Putamen (tissue), 1 donor: ENCODE measurements at regions not wholly inside any gene's neighbourhood (a gene's known extent, or its start where the extent isn't known, plus 50 kb on each side); places are given as distances from the start of the nearest gene placed in this dataset.
"Not testable (repeated sequence)": the region's sequence is repeated elsewhere in the genome, so short reads cannot be mapped to it uniquely, and the experiment has no call there.

Experiments
- DNase-seq: peaks from one replicate; pipeline ENCODE4 v3.0.0-alpha.2; 2016; ENCODE audit warnings: low spot score

DNA sequence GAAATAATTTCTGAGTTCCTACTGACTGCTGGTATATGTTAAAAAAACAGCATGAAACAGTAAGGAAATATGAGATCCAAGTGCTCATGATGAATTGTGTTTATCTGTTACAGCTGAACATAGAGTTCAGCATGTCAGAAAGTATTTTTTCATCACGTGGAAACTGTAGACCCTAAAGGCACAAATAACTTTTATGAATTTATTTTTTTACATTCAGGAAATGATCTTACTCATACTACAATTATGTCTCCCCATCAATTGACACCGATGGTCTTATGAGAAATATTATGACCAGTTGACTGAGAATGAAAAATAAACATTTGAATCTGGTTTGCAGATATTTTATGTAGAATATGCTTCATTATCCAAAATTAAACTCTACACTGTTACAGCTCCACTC, 283.1 kb upstream of the SPANXN4 start:
- DNase-seq, result no peak

DNA sequence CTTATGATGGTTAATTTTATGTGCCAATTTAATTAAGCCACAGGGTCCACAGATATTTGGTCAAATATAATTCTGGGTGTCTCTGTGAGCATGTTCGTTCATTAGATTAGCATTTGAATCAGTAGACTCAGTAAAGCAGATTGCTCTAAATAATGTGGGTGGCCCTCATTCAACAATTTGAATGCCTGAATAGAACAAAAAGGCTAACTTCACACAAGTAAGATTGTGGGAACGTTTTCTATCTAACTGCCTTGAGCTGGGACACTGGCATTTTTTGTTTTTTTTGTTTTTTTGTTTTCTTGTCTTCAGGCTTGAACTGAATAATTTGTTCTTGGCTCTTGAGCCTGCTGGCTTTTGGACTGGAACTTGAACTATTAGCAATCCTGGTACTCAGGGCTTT, 292.4 kb upstream of the SPANXN4 start:
- no peak for DNase-seq

DNA sequence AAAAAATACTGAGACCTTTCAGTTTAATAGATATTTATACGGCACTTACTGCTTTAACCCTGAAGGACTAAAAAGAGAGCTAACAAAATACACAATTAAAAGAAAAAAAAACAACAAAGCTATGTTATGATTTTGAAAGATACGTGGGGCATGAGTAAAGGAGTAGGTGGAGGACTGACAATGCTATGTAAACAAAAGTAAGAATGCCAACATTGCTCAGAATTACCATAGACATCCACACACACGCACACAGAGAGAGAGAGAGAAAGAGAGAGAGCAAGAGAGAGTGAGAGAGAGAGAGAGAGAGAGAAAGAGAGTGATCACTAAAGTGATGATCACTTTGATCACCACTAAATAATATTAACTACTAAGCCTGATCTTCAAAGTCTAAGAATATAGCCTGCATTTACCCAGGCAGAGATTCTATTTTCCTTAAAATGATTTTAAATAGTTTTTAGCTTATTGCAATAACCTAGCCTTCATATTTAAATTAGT, 313.9 kb upstream of the SPANXN4 start:
- no peak for DNase-seq

DNA sequence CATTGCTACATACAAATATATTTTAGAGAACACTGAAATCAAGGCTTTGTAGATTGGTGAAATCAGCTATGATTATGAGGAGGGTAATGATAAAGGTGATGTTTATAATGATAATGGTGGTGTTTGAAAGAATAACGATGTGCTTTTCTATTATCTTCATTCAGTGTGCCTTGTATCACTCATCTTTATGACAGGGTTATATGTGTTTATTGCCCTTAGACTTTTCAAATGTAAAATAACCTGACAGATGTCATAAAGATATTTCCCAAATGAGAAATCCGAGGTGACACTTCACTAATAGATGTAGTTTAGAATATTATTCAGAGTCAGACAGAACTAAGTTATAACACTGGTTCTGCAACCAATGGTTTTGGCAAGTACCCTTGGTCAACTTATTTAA, 323.0 kb upstream of the SPANXN4 start:
- DNase-seq, result no peak

DNA sequence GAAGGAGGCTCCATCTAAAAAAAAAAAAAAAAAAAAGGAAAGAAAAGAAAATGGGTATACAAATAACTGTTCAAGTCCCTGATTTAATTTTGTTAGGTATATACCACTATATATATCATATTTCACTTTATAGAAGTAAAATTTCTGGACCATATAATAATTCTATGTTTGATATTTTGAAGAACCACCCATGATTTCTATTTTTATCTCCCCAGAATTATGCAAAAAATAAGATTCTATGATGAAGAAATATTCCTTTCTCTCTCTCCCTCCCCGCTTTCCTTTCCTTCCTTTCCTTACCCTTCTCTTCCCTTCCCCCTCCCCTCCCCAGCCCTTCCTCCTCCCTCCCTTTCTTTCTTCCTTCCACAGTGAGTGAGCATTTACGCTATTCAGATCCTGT, 337.5 kb upstream of the SPANXN4 start:
- no peak for DNase-seq

DNA sequence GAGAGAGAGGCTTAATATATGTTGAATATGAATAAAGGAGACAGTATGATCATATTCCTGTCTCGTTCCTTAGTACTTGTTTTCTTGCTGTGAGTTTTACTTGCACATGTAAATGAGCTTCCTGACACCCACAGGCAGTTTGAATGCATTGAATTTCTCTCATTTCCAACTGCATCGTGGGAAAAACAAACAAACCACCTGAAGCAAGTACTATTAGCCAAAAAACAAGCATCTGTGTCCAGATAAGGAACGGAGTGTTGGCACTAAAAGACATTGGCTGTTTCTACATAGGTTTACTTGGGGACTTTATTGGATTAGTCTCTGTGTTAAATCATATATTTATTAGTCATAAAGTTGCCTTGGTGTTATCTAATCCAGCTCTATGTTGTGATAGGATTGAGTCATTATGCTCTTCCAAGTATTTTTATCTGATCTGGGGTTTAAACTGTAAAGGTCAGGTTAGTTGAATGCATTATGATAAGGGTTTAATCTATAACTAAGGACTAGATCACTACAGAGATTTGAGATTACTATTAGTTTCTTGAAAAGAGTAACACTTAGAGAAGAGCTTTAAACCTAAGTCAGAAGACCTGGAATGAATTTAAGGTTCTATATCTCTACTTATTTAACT, 339.0 kb upstream of the SPANXN4 start:
- DNase-seq, result no peak

DNA sequence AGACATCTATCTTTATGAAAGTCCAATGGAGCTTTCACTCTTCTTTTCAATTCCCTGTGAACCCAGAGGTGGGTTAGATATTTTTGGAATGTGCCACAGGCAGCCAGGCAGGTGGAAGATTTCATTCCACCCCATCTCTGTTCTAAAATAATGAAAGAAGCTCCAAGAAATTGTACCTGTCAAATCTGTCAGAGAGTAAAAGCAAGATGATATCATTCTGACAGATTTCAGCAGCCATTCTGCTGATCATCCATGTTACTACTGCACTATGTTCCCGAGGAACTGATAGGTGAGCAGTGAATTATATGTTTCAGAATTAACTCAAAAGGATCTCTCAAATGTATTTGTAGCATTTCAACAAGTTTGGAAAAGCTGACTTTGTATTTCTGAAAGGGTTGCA, 339.5 kb upstream of the SPANXN4 start:
- peak; percentile 11 for DNase-seq

DNA sequence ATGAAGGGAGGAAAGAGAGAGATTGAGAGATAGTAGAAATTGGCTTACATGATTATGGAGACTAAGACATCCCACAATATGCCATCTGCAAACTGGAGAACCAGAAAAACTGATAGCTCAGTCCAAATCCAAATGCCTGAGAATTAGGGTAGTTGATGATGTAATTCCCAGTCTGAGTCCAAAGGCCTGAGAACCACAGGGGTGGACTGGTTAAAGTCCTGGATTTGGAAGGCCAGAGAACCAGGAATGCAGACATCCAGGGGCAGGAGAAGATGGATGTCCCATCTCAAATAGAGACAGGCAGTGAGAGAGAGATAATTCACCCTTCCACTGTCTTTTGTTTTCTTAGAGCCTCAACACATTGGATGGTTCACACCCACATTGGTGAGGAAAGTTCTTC, 345.7 kb upstream of the SPANXN4 start:
- no peak for DNase-seq

DNA sequence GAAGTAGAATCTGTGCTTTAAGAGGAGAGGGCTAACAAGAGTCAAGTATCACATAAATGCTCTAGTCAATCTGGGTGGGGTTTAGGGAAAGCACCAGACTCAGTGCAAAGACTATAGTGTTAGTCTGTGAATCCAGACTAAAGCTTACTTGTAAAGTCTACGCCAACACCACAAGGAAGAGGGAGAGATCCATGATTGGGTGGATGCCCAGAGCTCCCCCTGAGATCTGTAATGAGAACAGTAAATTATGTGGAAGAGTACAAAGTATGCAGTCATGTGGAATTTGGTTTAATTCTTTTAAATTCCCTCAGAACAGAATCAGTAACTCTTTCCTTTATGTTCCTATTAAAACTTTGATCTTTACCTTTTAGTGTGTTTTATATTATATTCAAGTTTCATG, 354.7 kb upstream of the SPANXN4 start:
- DNase-seq, result no peak

DNA sequence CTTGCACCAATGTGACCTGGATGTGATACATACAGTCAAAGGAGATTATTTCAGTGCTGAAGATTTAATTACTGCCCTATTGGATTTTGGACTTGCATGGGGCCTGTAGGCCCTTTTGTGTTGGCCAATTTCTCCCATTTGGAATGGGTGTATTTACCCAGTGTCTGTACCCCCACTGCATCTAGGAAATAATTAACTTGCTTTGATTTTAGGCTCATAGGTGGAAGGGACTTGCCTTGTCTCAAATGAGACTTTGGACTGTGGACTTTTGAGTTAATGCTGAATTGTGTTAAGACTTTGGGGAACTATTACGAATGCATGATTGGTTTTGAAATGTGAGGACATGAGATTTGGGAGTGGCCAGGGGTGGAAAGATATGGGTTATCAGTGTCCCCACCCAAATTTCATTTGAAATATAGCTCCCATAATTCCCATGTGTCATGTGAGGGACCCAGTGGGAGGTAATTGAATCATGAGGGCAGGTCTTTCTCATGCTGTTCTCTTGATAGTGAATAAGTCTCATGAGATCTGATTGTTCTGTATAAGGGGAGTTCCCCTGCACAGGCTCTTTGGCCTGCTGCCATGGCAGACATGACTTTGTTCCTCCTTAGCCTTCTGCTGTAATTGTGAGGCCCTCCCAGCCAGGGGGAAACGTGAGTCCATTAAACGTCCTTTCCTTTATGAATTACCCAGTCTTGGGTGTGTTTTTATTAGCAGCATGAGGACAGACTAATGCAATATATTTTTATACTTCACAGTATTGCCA, 362.2 kb upstream of the SPANXN4 start:
- DNase-seq, result no peak

DNA sequence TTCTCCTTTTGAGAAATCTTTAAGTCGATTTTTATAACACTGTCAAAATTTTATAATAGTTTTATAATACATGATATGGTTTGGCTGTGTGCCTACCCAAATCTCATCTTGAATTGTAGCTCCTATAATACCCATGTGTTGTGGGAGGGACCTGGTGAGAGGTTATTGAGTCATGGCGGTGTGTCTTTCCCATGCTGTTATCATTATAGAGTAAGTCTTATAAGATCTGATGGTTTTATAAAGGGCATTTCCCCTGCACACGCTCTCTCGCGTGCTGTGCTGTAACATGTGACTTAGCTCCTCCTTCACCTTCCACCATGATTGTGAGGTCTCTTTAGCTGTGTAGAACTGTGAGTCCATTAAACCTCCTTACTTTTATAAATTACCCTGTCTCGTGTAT, 364.0 kb upstream of the SPANXN4 start:
- no peak for DNase-seq

DNA sequence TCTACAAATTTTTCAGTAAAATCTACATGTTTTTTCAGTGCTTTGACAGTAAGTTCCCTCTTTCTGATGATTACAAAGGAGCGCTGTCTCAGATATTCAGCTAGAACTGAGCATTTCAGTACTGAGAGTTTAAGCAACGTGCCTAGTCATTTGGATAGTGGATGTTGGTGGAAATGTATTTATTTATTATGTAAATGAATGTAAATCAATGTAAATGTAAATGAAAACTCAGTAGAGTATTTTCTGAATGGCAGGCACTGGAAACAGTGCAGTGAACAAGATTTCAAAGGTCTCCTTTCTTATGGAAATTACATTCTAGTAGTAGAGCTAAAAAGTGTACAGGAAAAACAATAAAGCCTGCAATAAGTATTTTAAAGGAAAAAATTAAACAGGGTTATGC, 370.2 kb upstream of the SPANXN4 start:
- no peak for DNase-seq

DNA sequence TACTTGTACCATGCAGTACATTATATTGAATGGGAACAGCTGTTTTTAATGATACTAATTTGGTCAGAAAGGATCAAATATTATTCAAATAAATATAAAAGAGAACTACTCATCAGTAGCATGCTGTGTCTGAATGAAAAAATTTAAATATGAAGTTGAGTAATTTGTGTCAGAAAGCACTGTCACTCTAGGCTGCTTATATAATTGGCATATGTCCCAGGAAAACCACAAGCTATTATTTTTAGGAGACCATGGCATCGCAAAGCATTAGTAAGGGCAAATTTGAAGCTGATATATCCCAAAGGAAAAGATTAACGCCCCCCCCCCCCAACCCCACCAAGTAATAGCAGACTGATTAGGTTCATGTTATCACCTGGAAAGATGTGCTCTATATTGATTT, 388.5 kb upstream of the SPANXN4 start:
- no peak for DNase-seq

DNA sequence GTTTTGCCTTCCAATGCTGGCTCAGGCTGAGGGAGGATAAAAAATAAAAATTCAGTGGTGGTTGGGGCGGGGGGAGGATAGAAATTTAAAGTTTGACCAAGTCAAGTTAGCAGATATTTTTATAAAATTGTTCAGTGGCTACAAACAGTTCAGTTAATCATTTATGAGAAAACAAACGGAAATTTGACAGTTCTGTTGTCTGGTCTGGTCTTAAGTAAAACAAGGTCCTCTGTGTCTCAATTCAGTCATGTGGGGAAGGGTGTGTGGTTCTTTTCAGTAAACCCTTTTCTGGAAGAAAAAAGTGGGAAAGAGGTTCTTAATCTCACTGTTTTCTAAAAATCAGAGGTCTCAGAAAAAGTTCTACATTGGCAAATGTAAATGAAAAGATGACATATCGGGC, 409.1 kb upstream of the SPANXN4 start:
- no peak for DNase-seq

DNA sequence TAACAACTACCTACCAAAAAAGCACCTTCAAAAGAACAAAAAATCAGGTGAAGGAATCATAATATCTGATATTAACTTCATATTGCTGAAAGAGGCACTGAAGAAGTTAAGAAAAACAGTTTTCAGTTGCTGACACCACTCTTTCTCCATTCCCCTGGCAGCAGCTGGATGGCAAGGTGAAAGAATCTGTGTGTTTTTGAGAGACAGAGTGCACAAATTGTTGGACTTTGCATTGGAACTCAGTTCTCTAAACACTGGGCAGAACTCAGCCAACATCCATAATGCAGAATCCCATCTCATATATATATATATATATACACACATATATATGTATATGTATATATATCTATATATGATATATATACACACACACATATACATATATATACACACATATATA, 408.3 kb upstream of the MAGEC2 start:
- no peak for DNase-seq

DNA sequence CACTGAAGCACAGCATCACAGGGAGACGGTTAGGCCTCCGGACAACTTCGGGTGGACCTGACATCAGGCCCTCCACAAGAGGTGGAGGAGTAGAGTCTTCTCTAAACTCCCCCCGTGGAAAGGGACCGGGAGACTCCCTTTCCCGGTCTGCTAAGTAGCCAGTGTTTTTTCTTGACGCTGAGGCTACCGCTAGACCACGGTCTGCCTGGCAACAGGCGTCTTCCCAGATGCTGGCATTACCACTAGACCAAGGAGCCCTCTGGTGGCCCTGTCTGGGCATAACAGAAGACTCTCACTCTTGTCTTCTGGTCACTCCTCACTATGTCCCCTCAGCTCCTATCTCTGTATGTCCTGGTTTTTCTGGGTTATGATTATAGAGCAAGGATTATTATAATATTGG, 401.5 kb upstream of the MAGEC2 start:
- not testable (repeated sequence) for DNase-seq

DNA sequence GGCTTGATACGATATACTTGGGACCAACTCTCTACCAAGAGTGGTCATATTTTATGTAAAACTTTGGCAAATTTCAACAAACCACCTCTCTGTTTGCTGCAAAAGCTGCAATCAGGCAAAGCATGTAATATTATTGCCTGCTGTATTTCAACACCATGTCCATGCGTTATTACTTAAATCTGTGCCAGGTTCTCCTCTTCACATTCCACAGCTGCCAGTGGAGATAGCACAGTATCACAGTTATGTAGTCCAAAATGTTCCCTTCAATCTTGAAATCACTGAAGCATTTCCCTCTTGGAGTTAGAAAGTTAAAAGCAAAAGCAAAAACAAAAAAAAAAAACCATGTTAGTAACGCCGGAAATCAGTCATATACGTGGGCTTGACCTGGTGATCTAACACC, 396.7 kb upstream of the MAGEC2 start:
- no peak for DNase-seq

DNA sequence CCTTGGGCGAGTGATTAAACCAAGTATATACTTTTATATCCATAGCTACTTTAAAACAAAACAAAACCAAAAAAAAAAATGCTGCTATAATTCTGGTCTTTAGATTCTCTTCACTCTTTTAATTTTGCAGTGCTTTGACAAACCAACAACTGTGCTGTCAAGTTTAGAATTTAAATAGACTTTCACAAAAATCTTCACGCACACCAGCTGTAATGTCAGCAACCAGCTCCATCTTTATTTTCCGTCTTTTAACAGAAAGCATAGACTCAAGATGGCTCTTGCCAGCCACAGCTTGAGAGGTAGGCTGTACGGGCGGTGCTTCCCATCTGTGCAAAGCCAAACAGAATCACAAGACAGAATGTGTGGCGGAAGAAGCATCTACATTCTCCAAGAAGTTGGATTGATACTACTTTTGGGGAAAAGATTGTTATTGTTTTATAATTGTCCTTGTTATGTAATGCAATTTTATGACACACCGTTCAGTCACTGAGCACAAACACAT, 388.3 kb upstream of the MAGEC2 start:
- DNase-seq, result no peak

DNA sequence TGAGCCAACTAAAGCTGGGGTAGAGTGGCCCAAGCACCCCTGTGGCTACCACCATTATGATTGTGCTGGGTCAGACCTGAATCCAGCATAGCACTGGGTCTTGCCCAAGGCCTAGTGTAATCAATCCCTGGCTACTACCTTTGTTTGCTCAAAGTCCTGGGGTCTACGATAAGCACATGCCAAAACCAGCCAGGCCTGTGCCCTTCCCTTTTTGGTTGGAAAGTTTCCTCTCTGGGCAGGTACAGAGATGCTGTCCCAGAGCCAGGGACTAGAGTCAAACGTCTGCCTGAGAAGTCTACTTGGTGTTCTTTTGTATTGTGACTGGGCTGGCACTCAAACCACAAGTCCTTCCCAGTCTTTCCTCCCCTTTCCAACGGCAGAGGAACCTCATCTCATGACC, 371.5 kb upstream of the MAGEC2 start:
- no peak for DNase-seq

DNA sequence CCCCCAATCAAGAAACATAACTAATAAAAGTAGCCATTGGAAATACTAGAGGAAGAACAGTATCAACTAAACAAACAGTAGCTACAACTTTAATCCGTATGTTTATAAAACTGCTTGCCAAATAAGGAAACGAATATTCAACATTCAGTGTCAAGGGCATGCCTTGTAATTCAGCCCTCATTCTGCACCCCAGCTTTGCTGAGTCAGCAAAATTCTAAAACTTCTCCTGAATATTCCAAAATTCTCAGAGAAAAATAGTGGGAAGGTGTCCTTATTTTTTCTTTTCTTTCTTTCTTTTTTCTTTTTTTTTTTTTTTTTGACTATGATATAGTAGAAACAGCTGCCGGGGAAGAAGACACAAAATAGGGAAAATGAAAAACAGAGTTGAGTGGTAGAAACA, 344.8 kb upstream of the MAGEC2 start:
- DNase-seq, result no peak

DNA sequence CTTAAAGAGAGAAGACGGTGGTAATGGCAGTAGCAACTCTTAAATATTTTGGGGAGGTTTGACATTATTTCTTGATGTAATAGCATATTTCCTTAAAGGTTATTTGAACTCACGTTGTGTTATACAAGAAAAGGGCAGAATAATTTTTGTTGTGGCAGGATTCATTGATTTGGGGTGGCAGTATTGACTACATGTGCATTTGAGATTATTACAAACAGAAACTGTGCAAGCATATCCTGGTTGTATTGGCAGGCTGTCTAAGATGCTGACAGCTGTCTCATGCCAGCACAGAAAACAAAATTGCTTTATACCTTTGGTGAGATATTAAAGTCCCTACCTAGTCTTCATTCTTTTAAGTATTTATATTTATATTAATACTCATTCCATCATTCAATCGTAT, 300.7 kb upstream of the MAGEC2 start:
- no peak for DNase-seq

DNA sequence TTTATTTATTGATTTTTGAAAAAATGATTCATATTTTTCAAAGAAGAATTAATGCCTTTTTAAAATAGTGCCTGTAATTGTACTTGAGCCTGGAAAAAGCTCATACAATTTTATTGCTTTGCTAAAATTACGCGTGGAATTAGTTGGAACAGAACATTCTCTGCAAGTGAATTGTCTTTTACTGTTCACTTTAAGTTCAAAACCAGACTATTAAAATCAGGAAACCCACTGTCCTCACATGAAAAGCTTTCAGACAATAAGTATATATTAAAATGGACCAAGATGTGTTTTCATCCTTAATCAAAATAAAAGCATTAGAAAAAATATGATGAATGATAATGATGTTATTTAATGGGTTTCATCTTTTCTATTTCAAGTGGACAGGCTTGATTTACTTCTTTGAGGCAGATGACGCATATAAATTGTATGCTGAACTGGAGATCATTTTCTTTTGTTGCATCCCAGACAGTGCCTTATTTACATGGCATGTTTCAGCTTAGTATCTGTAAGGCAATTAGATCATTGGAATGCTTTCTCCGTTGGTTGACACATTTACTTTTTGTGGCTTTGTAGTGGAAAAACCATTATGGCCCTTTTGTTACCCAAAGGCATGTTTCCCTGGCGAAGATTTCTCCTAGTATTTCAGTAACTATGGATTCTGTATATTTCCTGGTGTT, 299.0 kb upstream of the MAGEC2 start:
- DNase-seq, result no peak

DNA sequence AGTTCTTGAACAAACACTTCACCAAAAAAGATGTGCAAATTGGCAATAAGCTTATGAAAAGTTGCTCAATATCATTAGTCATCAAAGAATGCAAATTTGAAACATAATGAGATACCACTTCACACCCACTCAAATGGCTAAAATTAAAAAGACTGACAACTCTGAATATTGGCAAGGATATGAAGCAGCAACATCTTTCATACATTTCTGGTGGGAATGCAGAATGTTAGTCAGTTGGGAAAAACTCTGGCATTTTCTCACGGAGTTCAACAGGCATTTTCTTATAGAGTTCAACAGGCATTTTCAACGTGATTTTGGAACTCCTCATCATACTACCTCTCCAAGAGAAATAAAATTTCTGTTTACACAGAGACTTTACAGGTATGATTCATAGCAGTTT, 297.4 kb upstream of the MAGEC2 start:
- DNase-seq, result peak; percentile 18
